Fibroblast of pulmonary artery (primary cell): ENCODE measurements at regions not wholly inside any gene's neighbourhood (a gene's known extent, or its start where the extent isn't known, plus 50 kb on each side); places are given as distances from the start of the nearest gene placed in this dataset.

Experiments used
- DNase-seq: peaks from one replicate; pipeline ENCODE4 v3.0.0-alpha.2; 2010; ENCODE audit warnings: low read depth
- H3K4me3 ChIP-seq: replicated peaks from 2 replicates; pipeline ENCODE4 v1.5.1; 2011; ENCODE audit warnings: low read depth, mild to moderate bottlenecking, control low read depth, low read length, moderate library complexity
- CTCF ChIP-seq: IDR thresholded peaks from 2 replicates; pipeline ENCODE4 v1.5.1; 2011; ENCODE audit warnings: mild to moderate bottlenecking, control low read depth, low read length, inconsistent platforms; ENCODE audit errors: missing control alignments

- H3K4me3 ChIP-seq = no peak overlapping the region
- peak; percentile 37 for DNase-seq
- no peak for TF ChIP-seq CTCF
Observed at GRCh38 chr14:87013583-87013982, 979.4 kb downstream of the GALC start.

- no peak overlapping the region for H3K4me3 ChIP-seq
- no peak for TF ChIP-seq CTCF
- DNase-seq = no peak
Observed at GRCh38 chr14:87008965-87009364, 984.0 kb downstream of the GALC start.

- TF ChIP-seq CTCF = no peak
- H3K4me3 ChIP-seq = no peak overlapping the region
- DNase-seq = peak; percentile 19
Observed at GRCh38 chr14:87005280-87005679, 987.7 kb downstream of the GALC start.

- no peak overlapping the region for H3K4me3 ChIP-seq
- TF ChIP-seq CTCF = no peak
- DNase-seq = no peak
Observed at GRCh38 chr14:87002776-87003175, 990.2 kb downstream of the GALC start.

GRCh38 chr14:87001333-87001732 is 991.6 kb downstream of the GALC start:
- no peak for TF ChIP-seq CTCF
- DNase-seq = no peak
- no peak overlapping the region for H3K4me3 ChIP-seq

GRCh38 chr14:87000081-87000480 is 992.9 kb downstream of the GALC start:
- H3K4me3 ChIP-seq = no peak overlapping the region
- DNase-seq = no peak
- no peak for TF ChIP-seq CTCF

GRCh38 chr14:86999036-86999435 is 993.9 kb downstream of the GALC start:
- no peak for TF ChIP-seq CTCF
- DNase-seq = no peak
- no peak overlapping the region for H3K4me3 ChIP-seq
